CD4-positive, alpha-beta memory T cell (primary cell): ENCODE measurements at regions not wholly inside any gene's neighbourhood (a gene's known extent, or its start where the extent isn't known, plus 50 kb on each side); places are given as distances from the start of the nearest gene placed in this dataset.
A peak's percentile ranks its signal among the peaks of the same experiment; 100 is the strongest.

Source experiments
- CTCF ChIA-PET: fragments of 350-600 bp; sonication (Branson Sonifier 250); formaldehyde crosslinking; loops from one replicate; lab custom pipeline; 2021; ENCODE audit warnings: inconsistent platforms; ENCODE audit not compliant: partially characterized antibody; lab: Charles Lee
- POLR2A ChIA-PET: fragments of 350-600 bp; sonication (Branson Sonifier 250); formaldehyde crosslinking; loops from one replicate; lab custom pipeline; 2021; ENCODE audit not compliant: partially characterized antibody; lab: Charles Lee
- DNase-seq, 5 donors: peaks; one replicate each; pipeline versions ENCODE4 v3.0.0 to v3.0.0-alpha.2; 2020 to 2022; ENCODE audit warnings: mixed read lengths in 1 of 5
- H3K27ac ChIP-seq: one replicate; pipeline ENCODE4 v1.7.0; 2013; ENCODE audit warnings: low read depth, low read length
- H3K27me3 ChIP-seq: 2 replicates; pipeline ENCODE4 v1.7.0; 2013; ENCODE audit warnings: mild to moderate bottlenecking, low read length, moderate library complexity; ENCODE audit not compliant: insufficient read depth
- H3K36me3 ChIP-seq: 2 replicates; pipeline ENCODE4 v1.7.0; 2013; ENCODE audit warnings: mild to moderate bottlenecking, low read length, moderate library complexity; ENCODE audit not compliant: insufficient read depth
- H3K4me1 ChIP-seq: 2 replicates; pipeline ENCODE4 v1.7.0; 2013; ENCODE audit warnings: mild to moderate bottlenecking, low read length, moderate library complexity; ENCODE audit not compliant: insufficient read depth
- H3K4me3 ChIP-seq, 2 donors: one replicate each; pipeline ENCODE4 v1.7.0; 2013; ENCODE audit warnings: low read length in 2 of 2, mild to moderate bottlenecking in 1 of 2
- H3K9me3 ChIP-seq, 2 donors: one replicate each; pipeline ENCODE4 v1.7.0; 2013; ENCODE audit warnings: low read length in 2 of 2, control low read depth in 1 of 2; ENCODE audit not compliant: control insufficient read depth in 1 of 2
- H3K27ac Mint-ChIP-seq, 7 donors: one replicate each; pipeline ENCODE4 v1.8.0; 2020 to 2021; ENCODE audit warnings: mixed read lengths in 7 of 7, mild to moderate bottlenecking in 6 of 7, inconsistent platforms in 3 of 7, moderate library complexity in 3 of 7
- H3K27me3 Mint-ChIP-seq, 2 donors: one replicate each; pipeline ENCODE4 v1.8.0; 2020 to 2021; ENCODE audit warnings: mixed read lengths in 2 of 2
- H3K36me3 Mint-ChIP-seq, 2 donors: one replicate each; pipeline ENCODE4 v1.8.0; 2020 to 2021; ENCODE audit warnings: mixed read lengths in 2 of 2, inconsistent platforms in 1 of 2, mild to moderate bottlenecking in 1 of 2
- H3K4me1 Mint-ChIP-seq, 4 donors: one replicate each; pipeline ENCODE4 v1.8.0; 2020 to 2021; ENCODE audit warnings: mixed read lengths in 4 of 4, mild to moderate bottlenecking in 1 of 4
- H3K4me3 Mint-ChIP-seq, 8 donors: one replicate each; pipeline ENCODE4 v1.8.0; 2020 to 2021; ENCODE audit warnings: mixed read lengths in 8 of 8, mild to moderate bottlenecking in 7 of 8, moderate library complexity in 6 of 8, inconsistent platforms in 3 of 8
- H3K9me3 Mint-ChIP-seq, 8 donors: one replicate each; pipeline ENCODE4 v1.8.0; 2020 to 2021; ENCODE audit warnings: mixed read lengths in 8 of 8, mild to moderate bottlenecking in 5 of 8, inconsistent platforms in 3 of 8, moderate library complexity in 1 of 8
- intact Hi-C: fragments of 100-400 bp; cut with micrococcal nuclease; formaldehyde crosslinking; loops from one replicate; pipeline ENCODE4 v1.15.1; 2023

- Mint-ChIP-seq H3K4me3 (peak overlapping the region; percentile 53 to 85 (median 78)), H3K9me3 (no peaks in the 10 kb centered on the region), H3K36me3 (no peaks in the 10 kb centered on the region), H3K27ac (peak overlapping the region; percentile 82 to 94 (median 91)), H3K4me1 (peaks cover 47 to 80% (median 49%) of the 10 kb centered on the region in 4 donors), H3K27me3 (peaks cover 14 to 16% of the 10 kb centered on the region in 2 donors)
- Histone ChIP-seq H3K9me3 (no peaks in the 10 kb centered on the region), H3K4me1 (peaks cover 40% of the 10 kb centered on the region), H3K27me3 (peaks cover 4% of the 10 kb centered on the region), H3K36me3 (no peaks in the 10 kb centered on the region), H3K4me3 (peak overlapping the region; percentile 8 to 25), H3K27ac (no peak overlapping the region)
- DNase-seq = peak; percentile 91 to 95 (median 92)
- POLR2A ChIA-PET = interaction anchor here (1.1 to 1.4 kb wide), 5 partner anchors 9 to 418 kb away, joined by 3 to 4 read pairs (median 3); no protein-coding TSS in a partner anchor
- CTCF ChIA-PET = interaction anchor here (1.5 kb wide), 1 partner anchor 33 kb away, joined by 4 read pairs; no protein-coding TSS in a partner anchor
- intact Hi-C loops = no loop called here
Measured at GRCh38 chr1:38559446-38560165, 300.0 kb downstream of the RRAGC start.

GRCh38 chr1:38558500-38559445 is 300.8 kb downstream of the RRAGC start:
- Histone ChIP-seq H3K4me3 (peak overlapping the region in 1 of 2 donors; percentile 9), H3K4me1 (peaks cover 35% of the 10 kb centered on the region), H3K9me3 (no peaks in the 10 kb centered on the region), H3K27me3 (peaks cover 4% of the 10 kb centered on the region), H3K27ac (no peak overlapping the region), H3K36me3 (no peaks in the 10 kb centered on the region)
- H3K4me1 Mint-ChIP-seq = peaks cover 40 to 72% (median 42%) of the 10 kb centered on the region in 4 donors
- ChIA-PET CTCF (interaction anchor here (1.5 kb wide), 1 partner anchor 33 kb away, joined by 4 read pairs; no protein-coding TSS in a partner anchor), POLR2A (interaction anchor here (1.1 to 1.4 kb wide), 4 partner anchors 9 to 419 kb away, joined by 3 to 4 read pairs (median 3); no protein-coding TSS in a partner anchor)
- H3K27me3 Mint-ChIP-seq = peaks cover 9 to 12% of the 10 kb centered on the region in 2 donors
- no peaks in the 10 kb centered on the region for H3K9me3 Mint-ChIP-seq
- H3K4me3 Mint-ChIP-seq = peak overlapping the region; percentile 53 to 85 (median 78)
- intact Hi-C loops = no loop called here
- peak overlapping the region; percentile 76 to 94 (median 91) for H3K27ac Mint-ChIP-seq
- H3K36me3 Mint-ChIP-seq = no peaks in the 10 kb centered on the region
- peak in 1 of 5 donors; percentile 9 for DNase-seq

- Histone ChIP-seq H3K9me3 (no peaks in the 10 kb centered on the region), H3K4me3 (no peak overlapping the region), H3K4me1 (peaks cover 35% of the 10 kb centered on the region), H3K27me3 (no peaks in the 10 kb centered on the region), H3K27ac (no peak overlapping the region), H3K36me3 (no peaks in the 10 kb centered on the region)
- no peaks in the 10 kb centered on the region for H3K36me3 Mint-ChIP-seq
- POLR2A ChIA-PET = no interaction called here
- peak overlapping the region in 1 of 8 donors; percentile 0 for H3K4me3 Mint-ChIP-seq
- H3K4me1 Mint-ChIP-seq = peaks cover 38 to 64% (median 39%) of the 10 kb centered on the region in 4 donors
- peaks cover 4 to 5% of the 10 kb centered on the region in 2 donors for H3K27me3 Mint-ChIP-seq
- peak overlapping the region; percentile 25 to 91 (median 69) for H3K27ac Mint-ChIP-seq
- no peaks in the 10 kb centered on the region for H3K9me3 Mint-ChIP-seq
- DNase-seq = no peak
- CTCF ChIA-PET = no interaction called here
- intact Hi-C loops = no loop called here
Measured at GRCh38 chr1:38558055-38558454, 301.5 kb downstream of the RRAGC start.

GRCh38 chr1:38555594-38555993 is 304.0 kb downstream of the RRAGC start:
- ChIA-PET POLR2A (no interaction called here), CTCF (no interaction called here)
- no peak for DNase-seq
- no peaks in the 10 kb centered on the region for H3K9me3 Mint-ChIP-seq
- peaks cover 22 to 44% (median 26%) of the 10 kb centered on the region in 4 donors for H3K4me1 Mint-ChIP-seq
- peaks cover 20% of the 10 kb centered on the region for H3K4me1 ChIP-seq
- H3K27me3 ChIP-seq = no peaks in the 10 kb centered on the region
- no peak overlapping the region for H3K4me3 Mint-ChIP-seq
- H3K27ac ChIP-seq = no peak overlapping the region
- no peak overlapping the region for H3K27ac Mint-ChIP-seq
- no peak overlapping the region for H3K4me3 ChIP-seq
- H3K9me3 ChIP-seq = no peaks in the 10 kb centered on the region
- no peaks in the 10 kb centered on the region for H3K36me3 ChIP-seq
- no peaks in the 10 kb centered on the region for H3K27me3 Mint-ChIP-seq
- no peaks in the 10 kb centered on the region for H3K36me3 Mint-ChIP-seq
- intact Hi-C loops = no loop called here

- Mint-ChIP-seq H3K36me3 (no peaks in the 10 kb centered on the region), H3K4me1 (peaks cover 17 to 39% (median 21%) of the 10 kb centered on the region in 4 donors), H3K4me3 (no peak overlapping the region), H3K27ac (no peak overlapping the region), H3K27me3 (no peaks in the 10 kb centered on the region), H3K9me3 (no peaks in the 10 kb centered on the region)
- no peak overlapping the region for H3K4me3 ChIP-seq
- peaks cover 16% of the 10 kb centered on the region for H3K4me1 ChIP-seq
- no peak for DNase-seq
- no peak overlapping the region for H3K27ac ChIP-seq
- H3K27me3 ChIP-seq = no peaks in the 10 kb centered on the region
- no peaks in the 10 kb centered on the region for H3K9me3 ChIP-seq
- intact Hi-C loops = no loop called here
- CTCF ChIA-PET = no interaction called here
- POLR2A ChIA-PET = no interaction called here
- no peaks in the 10 kb centered on the region for H3K36me3 ChIP-seq
Measured at GRCh38 chr1:38555130-38555529, 304.4 kb downstream of the RRAGC start.

GRCh38 chr1:38551318-38552307 is 308.0 kb downstream of the RRAGC start:
- intact Hi-C loops = no loop called here
- Histone ChIP-seq H3K27me3 (no peaks in the 10 kb centered on the region), H3K27ac (no peak overlapping the region), H3K36me3 (no peaks in the 10 kb centered on the region), H3K4me1 (no peaks in the 10 kb centered on the region), H3K9me3 (no peaks in the 10 kb centered on the region), H3K4me3 (no peak overlapping the region)
- POLR2A ChIA-PET = no interaction called here
- Mint-ChIP-seq H3K4me3 (no peak overlapping the region), H3K27ac (no peak overlapping the region), H3K4me1 (peaks cover 0 to 5% (median 3%) of the 10 kb centered on the region in 4 donors), H3K9me3 (no peaks in the 10 kb centered on the region), H3K36me3 (no peaks in the 10 kb centered on the region), H3K27me3 (peaks cover 0 to 4% of the 10 kb centered on the region in 2 donors)
- CTCF ChIA-PET = no interaction called here
- no peak for DNase-seq
